Hepatocyte (in vitro differentiated cells): ENCODE measurements at regions not wholly inside any gene's neighbourhood (a gene's known extent, or its start where the extent isn't known, plus 50 kb on each side); places are given as distances from the start of the nearest gene placed in this dataset.
"Not testable (repeated sequence)": the region's sequence is repeated elsewhere in the genome, so short reads cannot be mapped to it uniquely, and the experiment has no call there.

Source experiments
- DNase-seq: peaks from one replicate; pipeline ENCODE4 v3.0.0-alpha.2; 2016; ENCODE audit warnings: low spot score
- H2AFZ ChIP-seq: fragments of 200-600 bp; sonication (generic); 2 replicates; pipeline ENCODE4 v1.6.0; 2016; ENCODE audit warnings: antibody characterized with exemption, mild to moderate bottlenecking
- H3K27ac ChIP-seq: fragments of 200-600 bp; sonication (generic); 2 replicates; pipeline ENCODE4 v1.5.1; 2016; ENCODE audit warnings: mild to moderate bottlenecking
- H3K27me3 ChIP-seq: fragments of 200-600 bp; sonication (generic); 2 replicates; pipeline ENCODE4 v1.6.1; 2016
- H3K36me3 ChIP-seq: fragments of 200-600 bp; sonication (generic); replicated peaks from 2 replicates; pipeline ENCODE4 v1.5.1; 2016; ENCODE audit warnings: low read depth; ENCODE audit not compliant: insufficient read depth
- H3K4me1 ChIP-seq: fragments of 200-600 bp; sonication (generic); 2 replicates; pipeline ENCODE4 v1.5.1; 2016; ENCODE audit warnings: mild to moderate bottlenecking, moderate library complexity; ENCODE audit not compliant: insufficient read depth
- H3K4me2 ChIP-seq: fragments of 200-600 bp; sonication (generic); 2 replicates; pipeline ENCODE4 v1.6.0; 2016
- H3K4me3 ChIP-seq: fragments of 200-600 bp; sonication (generic); 2 replicates; pipeline ENCODE4 v1.5.1; 2016; ENCODE audit warnings: mild to moderate bottlenecking
- H3K79me2 ChIP-seq: fragments of 200-600 bp; sonication (generic); 2 replicates; pipeline ENCODE4 v1.6.0; 2017; ENCODE audit warnings: mild to moderate bottlenecking
- H3K9me2 ChIP-seq: fragments of 200-600 bp; sonication (generic); replicated peaks from 2 replicates; pipeline ENCODE4 v1.6.0; 2017; ENCODE audit warnings: mild to moderate bottlenecking; ENCODE audit not compliant: insufficient read depth
- H3K9me3 ChIP-seq: fragments of 200-600 bp; sonication (generic); 2 replicates; pipeline ENCODE4 v1.5.1; 2016; ENCODE audit warnings: low read depth, mild to moderate bottlenecking
- H4K20me1 ChIP-seq: fragments of 200-600 bp; sonication (generic); 2 replicates; pipeline ENCODE4 v1.6.0; 2016; ENCODE audit warnings: mild to moderate bottlenecking; ENCODE audit not compliant: insufficient read depth, poor library complexity, severe bottlenecking
- EZH2 ChIP-seq: fragments of 200-600 bp; sonication (generic); IDR thresholded peaks from 2 replicates; pipeline ENCODE4 v1.6.1; 2016; ENCODE audit warnings: antibody characterized with exemption, mild to moderate bottlenecking, borderline replicate concordance
- EZH2phosphoT487 ChIP-seq: fragments of 200-600 bp; sonication (generic); IDR thresholded peaks from one replicate; pipeline ENCODE4 v1.6.1; 2018; ENCODE audit warnings: antibody characterized with exemption, mild to moderate bottlenecking, low read depth, moderate library complexity; ENCODE audit not compliant: unreplicated experiment, severe bottlenecking
- WGBS: methylation state at CpG from one replicate; pipeline ENCODE4 v1.1.6; 2016; ENCODE audit warnings: low lambda C conversion rate; ENCODE audit errors: missing lambda C conversion rate; 5-methylcytosine and 5-hydroxymethylcytosine counted together
- TF ChIP-seq, protein P1 (sequence below): fragments of 200-600 bp; sonication (generic); IDR thresholded peaks from 2 replicates; pipeline ENCODE4 v1.5.1; 2016; ENCODE audit warnings: antibody characterized with exemption, mild to moderate bottlenecking; ENCODE audit not compliant: poor library complexity

GRCh38 chr2:239731422-239731821, 293.7 kb downstream of the NDUFA10 start:
- DNase-seq: no peak
- Histone ChIP-seq H2AFZ (no peak overlapping the region), H3K36me3 (no peaks in the 10 kb centered on the region), H3K27me3 (no peaks in the 10 kb centered on the region), H3K4me3 (no peak overlapping the region), H3K27ac (no peak overlapping the region), H3K9me2 (no peaks in the 10 kb centered on the region), H4K20me1 (no peaks in the 10 kb centered on the region), H3K4me2 (no peak overlapping the region), H3K4me1 (no peaks in the 10 kb centered on the region), H3K79me2 (no peaks in the 10 kb centered on the region), H3K9me3 (no peaks in the 10 kb centered on the region)
- TF ChIP-seq EZH2 (no peak), EZH2phosphoT487 (no peak)
- TF ChIP-seq, protein P1, sequence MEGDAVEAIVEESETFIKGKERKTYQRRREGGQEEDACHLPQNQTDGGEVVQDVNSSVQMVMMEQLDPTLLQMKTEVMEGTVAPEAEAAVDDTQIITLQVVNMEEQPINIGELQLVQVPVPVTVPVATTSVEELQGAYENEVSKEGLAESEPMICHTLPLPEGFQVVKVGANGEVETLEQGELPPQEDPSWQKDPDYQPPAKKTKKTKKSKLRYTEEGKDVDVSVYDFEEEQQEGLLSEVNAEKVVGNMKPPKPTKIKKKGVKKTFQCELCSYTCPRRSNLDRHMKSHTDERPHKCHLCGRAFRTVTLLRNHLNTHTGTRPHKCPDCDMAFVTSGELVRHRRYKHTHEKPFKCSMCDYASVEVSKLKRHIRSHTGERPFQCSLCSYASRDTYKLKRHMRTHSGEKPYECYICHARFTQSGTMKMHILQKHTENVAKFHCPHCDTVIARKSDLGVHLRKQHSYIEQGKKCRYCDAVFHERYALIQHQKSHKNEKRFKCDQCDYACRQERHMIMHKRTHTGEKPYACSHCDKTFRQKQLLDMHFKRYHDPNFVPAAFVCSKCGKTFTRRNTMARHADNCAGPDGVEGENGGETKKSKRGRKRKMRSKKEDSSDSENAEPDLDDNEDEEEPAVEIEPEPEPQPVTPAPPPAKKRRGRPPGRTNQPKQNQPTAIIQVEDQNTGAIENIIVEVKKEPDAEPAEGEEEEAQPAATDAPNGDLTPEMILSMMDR: no peak
- WGBS: 73% methylated on average over 10 of the region's 10 CpGs

- Histone ChIP-seq H3K9me3 (no peaks in the 10 kb centered on the region), H3K79me2 (no peaks in the 10 kb centered on the region), H3K4me1 (no peaks in the 10 kb centered on the region), H3K27me3 (no peaks in the 10 kb centered on the region), H4K20me1 (no peaks in the 10 kb centered on the region), H2AFZ (no peak overlapping the region), H3K36me3 (no peaks in the 10 kb centered on the region), H3K27ac (no peak overlapping the region), H3K9me2 (no peaks in the 10 kb centered on the region), H3K4me2 (no peak overlapping the region), H3K4me3 (no peak overlapping the region)
- no peak for DNase-seq
- WGBS: 81% methylated on average over 8 of the region's 8 CpGs
- TF ChIP-seq, protein P1: no peak
- TF ChIP-seq EZH2phosphoT487 (no peak), EZH2 (no peak)
Observed at GRCh38 chr2:239730897-239731296, 294.2 kb downstream of the NDUFA10 start.

DNA sequence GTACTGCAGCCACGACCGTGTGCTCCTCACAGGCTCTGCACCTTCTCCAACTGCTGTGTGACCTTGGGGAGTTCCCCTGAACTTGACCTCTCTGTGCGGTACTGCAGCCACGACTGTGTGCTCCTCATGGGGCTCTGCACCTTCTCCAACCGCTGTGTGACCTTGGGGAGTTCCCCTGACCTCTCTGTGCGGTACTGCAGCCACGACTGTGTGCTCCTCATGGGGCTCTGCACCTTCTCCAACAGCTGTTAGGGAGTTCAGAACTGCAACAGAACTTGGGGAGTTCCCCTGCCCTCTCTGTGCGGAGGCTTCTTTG, 294.6 kb downstream of the NDUFA10 start:
- DNase-seq, H3K27me3 ChIP-seq, H3K9me3 ChIP-seq, H4K20me1 ChIP-seq, H3K4me1 ChIP-seq, H3K4me3 ChIP-seq, H3K9me2 ChIP-seq, H2AFZ ChIP-seq, H3K27ac ChIP-seq, H3K36me3 ChIP-seq, H3K79me2 ChIP-seq, H3K4me2 ChIP-seq: not testable (repeated sequence)
- 94% methylated on average over 8 of the region's 8 CpGs for WGBS

- no peak for TF ChIP-seq EZH2
- TF ChIP-seq EZH2phosphoT487: no peak
- TF ChIP-seq, protein P1: no peak
Observed at GRCh38 chr2:239729681-239730566, 295.2 kb downstream of the NDUFA10 start.

More at GRCh38 chr2:239729681-239730566, 295.2 kb downstream of the NDUFA10 start:
- H3K4me1 ChIP-seq: no peaks in the 10 kb centered on the region
- no peak overlapping the region for H3K27ac ChIP-seq
- WGBS: 93% methylated on average over 22 of the region's 22 CpGs
- H2AFZ ChIP-seq: no peak overlapping the region
- no peaks in the 10 kb centered on the region for H4K20me1 ChIP-seq
- no peaks in the 10 kb centered on the region for H3K36me3 ChIP-seq
- no peak overlapping the region for H3K4me2 ChIP-seq
- H3K4me3 ChIP-seq: no peak overlapping the region
- H3K79me2 ChIP-seq: no peaks in the 10 kb centered on the region
- H3K27me3 ChIP-seq: no peaks in the 10 kb centered on the region
- H3K9me3 ChIP-seq: no peaks in the 10 kb centered on the region
- H3K9me2 ChIP-seq: no peaks in the 10 kb centered on the region
- DNase-seq: no peak
